GM19455 (cell line): ENCODE measurements at regions not wholly inside any gene's neighbourhood (a gene's known extent, or its start where the extent isn't known, plus 50 kb on each side); places are given as distances from the start of the nearest gene placed in this dataset.
"Not testable (repeated sequence)": the region's sequence is repeated elsewhere in the genome, so short reads cannot be mapped to it uniquely, and the experiment has no call there.

Experiments
- ATAC-seq: cut with Tn5 transposase; IDR thresholded peaks from one replicate; pipeline ENCODE4 v1.9.1; 2021; ENCODE audit not compliant: unreplicated experiment

GRCh38 chr20:26373066-26373465 lies 676.4 kb upstream of the ZNF337 start:
- ATAC-seq = not testable (repeated sequence)

GRCh38 chr20:26354511-26354910 lies 657.9 kb upstream of the ZNF337 start:
- ATAC-seq = no peak

DNA sequence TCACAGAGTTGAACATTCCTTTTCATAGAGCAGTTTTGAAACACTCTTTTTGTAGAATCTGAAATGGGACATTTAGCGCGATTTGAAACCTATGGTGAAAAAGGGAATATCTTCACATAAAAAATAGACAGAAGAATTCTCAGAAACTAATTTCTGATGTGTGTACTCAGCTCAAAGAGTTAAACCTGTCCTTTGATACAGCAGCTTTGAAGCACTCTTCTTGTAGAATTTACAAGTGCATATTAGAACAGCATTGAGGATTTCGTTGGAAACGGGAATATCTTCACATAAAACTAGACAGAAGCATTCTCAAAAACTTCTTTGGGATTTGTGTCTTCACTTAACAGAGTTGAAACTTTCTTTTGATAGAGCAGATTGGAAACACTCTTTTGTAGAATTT lies 650.7 kb upstream of the ZNF337 start:
- ATAC-seq = no peak

- not testable (repeated sequence) for ATAC-seq
Measured at GRCh38 chr20:26340460-26341065, 643.9 kb upstream of the ZNF337 start.

DNA sequence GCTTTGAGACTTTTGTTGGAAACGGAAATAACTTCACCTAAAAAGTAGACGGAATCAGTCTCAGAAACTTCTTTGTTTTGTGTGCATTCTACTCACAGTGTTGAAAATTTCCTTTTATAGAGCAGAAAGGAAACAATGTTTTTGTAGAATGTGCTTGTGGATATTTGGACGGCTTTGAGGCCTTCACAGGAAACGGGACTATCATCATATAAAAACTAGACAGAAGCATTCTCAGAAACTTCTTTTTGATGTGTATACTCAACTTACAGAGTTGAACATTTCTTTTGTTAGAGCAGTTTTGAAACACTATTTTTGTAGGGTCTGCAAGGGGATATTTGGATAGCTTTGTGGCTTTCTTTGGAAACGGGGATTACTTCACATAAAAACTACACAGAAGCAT lies 627.5 kb upstream of the ZNF337 start:
- no peak for ATAC-seq

DNA sequence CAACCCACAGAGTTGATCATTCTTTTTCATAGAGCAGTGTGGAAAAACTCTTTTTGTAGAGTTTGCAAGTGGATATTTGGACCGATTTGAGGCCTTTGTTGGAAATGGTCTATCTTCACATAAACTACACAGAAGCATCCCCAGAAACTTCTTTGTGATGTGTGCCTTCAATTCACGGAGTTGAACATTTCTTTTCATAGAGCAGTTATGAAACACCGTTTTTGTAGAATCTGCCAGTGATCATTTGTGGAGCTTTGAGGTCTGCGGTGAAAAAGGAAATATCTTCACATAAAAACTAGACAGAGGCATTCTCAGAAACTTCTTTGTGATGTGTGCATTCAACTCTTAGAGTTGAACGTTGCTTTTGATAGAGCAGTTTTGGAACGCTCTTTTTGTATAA lies 618.4 kb upstream of the ZNF337 start:
- no peak for ATAC-seq

DNA sequence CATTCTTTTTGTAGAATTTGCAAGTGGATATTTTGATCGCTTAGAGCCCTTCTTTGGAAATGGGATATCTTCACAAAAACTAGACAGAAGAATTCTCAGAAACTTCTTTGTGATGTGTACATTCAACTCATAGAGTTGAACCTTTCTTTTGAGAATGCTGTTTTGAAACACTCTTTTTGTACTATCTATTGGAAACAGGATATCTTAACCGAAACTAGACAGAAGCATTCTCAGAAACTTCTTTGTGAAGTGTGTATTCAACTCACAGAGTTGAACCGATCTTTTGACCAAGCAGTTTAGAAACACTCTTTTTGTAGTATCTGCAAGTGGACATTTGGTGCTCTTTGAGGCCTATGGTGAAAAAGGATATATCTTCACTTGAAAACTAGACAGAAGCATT lies 613.1 kb upstream of the ZNF337 start:
- not testable (repeated sequence) for ATAC-seq

DNA sequence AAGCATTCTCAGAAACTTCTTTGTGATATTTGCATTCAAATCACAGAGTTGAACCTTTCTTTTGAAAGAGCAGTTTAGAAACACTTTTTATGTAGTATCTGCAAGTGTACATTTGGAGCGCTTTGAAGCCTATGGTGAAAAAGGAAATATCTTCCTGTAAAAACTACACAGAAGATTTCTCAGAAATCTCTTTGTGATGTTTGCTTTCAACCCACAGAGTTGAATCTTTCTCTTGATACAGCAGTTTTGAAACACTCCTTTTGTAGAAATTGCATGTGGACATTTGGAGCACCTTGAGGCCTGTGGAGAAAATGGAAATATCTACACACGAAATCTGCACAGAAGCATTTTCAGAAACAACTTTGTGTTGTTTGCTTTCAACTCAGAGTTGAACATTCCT lies 612.3 kb upstream of the ZNF337 start:
- ATAC-seq = no peak

GRCh38 chr20:26295006-26295405 lies 598.4 kb upstream of the ZNF337 start:
- no peak for ATAC-seq

- not testable (repeated sequence) for ATAC-seq
Measured at GRCh38 chr20:26288379-26289061, 591.9 kb upstream of the ZNF337 start.

- ATAC-seq = no peak
Measured at GRCh38 chr20:26279238-26279637, 582.6 kb upstream of the ZNF337 start.

DNA sequence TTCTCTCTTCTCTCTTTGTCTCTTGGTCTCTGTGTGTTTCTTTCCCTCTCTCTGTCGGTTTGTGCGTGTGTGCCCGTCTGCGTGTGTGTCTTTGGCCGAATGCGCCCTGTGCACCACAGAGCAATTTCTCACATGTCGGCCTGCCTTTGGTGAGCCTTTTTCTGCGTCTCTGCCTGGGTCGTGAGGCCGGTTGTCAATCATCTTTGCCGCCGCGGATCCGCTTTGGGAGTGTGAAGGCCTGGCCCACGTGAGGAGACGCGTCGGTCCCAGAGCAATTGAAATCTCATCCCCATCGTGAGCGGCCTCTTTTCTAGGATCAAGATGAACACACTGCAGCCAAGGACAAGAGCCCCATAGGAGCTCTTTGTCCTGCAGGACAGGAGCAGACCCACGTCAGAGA lies 580.7 kb upstream of the ZNF337 start:
- no peak for ATAC-seq

- ATAC-seq = no peak
Measured at GRCh38 chr20:26276554-26277210, 580.0 kb upstream of the ZNF337 start.

GRCh38 chr20:26268762-26269161 lies 572.1 kb upstream of the ZNF337 start:
- not testable (repeated sequence) for ATAC-seq

DNA sequence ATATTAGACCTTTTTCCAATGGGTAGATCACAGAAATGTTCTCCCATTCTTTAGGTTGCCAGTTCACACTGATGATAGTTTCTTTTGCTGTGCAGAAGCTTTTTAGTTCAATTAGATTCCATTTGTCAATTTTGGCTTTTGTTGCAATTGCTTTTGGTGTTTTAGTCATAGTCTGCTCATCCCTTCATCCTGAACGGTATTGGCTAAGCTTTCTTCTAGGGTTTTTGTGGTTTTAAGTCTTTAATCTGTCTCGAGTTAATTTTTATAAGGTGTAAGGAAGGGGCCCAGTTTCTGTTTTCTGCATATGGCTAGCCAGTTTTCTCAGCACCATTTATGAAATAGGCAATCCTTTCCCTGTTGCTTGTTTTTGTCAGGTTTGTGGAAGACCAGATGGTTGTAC lies 564.3 kb upstream of the ZNF337 start:
- ATAC-seq = not testable (repeated sequence)

- ATAC-seq = not testable (repeated sequence)
Measured at GRCh38 chr20:26252311-26252975, 555.8 kb upstream of the ZNF337 start.

DNA sequence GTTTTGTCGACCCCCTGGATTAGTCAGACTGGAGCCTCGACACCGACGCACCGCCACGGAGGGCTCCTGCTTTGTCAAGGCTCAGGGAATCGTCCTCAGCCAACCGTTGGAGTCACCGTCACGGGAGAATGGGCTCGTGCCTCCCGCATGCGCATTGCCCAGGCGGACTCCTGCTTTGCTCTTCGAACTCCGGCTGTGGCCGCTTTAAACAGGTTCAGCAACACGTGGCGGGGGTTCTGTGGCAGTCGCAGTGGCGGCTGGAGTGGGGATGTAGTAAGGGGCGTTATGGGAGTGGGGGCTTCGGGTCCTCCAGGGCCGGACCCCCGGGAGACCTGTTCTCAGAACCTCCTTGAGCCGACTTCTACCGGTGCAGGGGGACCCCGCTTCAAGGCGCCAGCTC lies 554.7 kb upstream of the ZNF337 start:
- ATAC-seq = not testable (repeated sequence)

- not testable (repeated sequence) for ATAC-seq
Measured at GRCh38 chr20:26250249-26251114, 553.8 kb upstream of the ZNF337 start.

DNA sequence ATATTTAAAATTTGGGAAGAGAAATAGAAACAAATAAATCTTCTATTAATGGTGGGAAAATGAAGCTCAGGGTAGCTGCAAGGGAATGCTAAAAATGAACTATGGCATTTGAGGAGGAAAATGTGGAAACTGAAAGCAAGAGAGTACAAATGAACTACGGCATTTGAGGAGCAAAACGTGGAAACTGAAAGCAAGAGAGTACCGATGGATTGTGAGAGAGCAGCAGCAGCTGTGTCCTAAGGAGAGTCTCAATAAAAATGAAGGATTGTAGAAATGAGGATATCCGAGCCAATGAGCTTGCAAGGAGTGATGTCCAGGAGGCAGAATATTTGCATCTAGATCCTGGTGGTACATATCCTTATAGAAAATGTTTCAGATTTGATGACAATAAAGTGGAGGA lies 547.1 kb upstream of the ZNF337 start:
- ATAC-seq = no peak

- ATAC-seq = not testable (repeated sequence)
Measured at GRCh38 chr20:26220609-26221008, 524.0 kb upstream of the ZNF337 start.

DNA sequence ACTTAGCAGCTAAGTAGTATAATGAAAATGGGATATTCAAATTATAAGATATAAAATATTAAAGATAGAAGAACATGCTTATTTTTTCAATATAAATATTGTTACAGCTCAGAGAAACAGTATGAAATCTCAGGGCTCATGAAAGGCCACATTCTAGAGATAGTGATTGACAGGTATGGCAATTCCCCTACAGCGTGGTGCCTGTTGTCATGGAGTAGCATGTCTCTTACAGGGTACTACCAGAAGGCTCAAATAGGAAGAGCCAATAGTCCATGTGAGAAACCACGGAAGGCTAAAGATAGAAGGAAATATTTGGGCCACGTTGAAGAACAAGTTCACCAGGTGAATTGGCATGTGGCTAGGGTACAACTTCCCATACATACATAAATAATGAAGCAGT lies 522.9 kb upstream of the ZNF337 start:
- not testable (repeated sequence) for ATAC-seq
